Stimulated activated CD4-positive, alpha-beta T cell treated with anti-CD3 and anti-CD28 coated beads, TNF-alpha, amount 100 ng/mL, for 4 hours (primary cell): ENCODE measurements at regions not wholly inside any gene's neighbourhood (a gene's known extent, or its start where the extent isn't known, plus 50 kb on each side); places are given as distances from the start of the nearest gene placed in this dataset.
"Not testable (repeated sequence)": the region's sequence is repeated elsewhere in the genome, so short reads cannot be mapped to it uniquely, and the experiment has no call there.

Source experiments
- DNase-seq, 3 experiments: peaks; one replicate each; pipeline ENCODE4 v3.0.0-alpha.2; 2020; ENCODE audit warnings: low read depth in 3 of 3

- DNase-seq: not testable (repeated sequence)
Measured at GRCh38 chr1:120941066-120941465, 51.5 kb downstream of the PPIAL4A start.

- peak in 1 of 3 experiments; percentile 9 for DNase-seq
Measured at GRCh38 chr1:120941836-120942217, 52.3 kb downstream of the PPIAL4A start.

GRCh38 chr1:120942218-120942944 is 52.8 kb downstream of the PPIAL4A start:
- DNase-seq: peak; percentile 48 to 61 (median 51)

DNA sequence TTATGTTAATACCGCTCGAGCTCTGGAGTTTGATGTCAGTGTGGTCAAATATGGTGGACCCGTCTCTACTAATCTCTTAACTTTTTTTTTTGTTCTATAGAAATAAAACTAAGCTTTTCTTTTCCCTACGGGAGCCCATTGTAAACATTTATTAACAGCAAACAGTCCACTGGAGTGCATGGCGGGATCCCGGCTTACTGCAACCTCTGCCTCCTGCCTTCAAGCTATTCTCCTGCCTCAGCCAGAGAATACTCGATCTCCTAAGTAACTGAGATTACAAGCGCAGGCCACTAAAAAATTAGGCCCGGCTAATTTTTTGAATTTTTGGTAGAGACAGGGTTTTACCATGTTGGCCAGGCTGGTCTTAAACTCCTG is 53.4 kb downstream of the PPIAL4A start:
- not testable (repeated sequence) for DNase-seq

DNA sequence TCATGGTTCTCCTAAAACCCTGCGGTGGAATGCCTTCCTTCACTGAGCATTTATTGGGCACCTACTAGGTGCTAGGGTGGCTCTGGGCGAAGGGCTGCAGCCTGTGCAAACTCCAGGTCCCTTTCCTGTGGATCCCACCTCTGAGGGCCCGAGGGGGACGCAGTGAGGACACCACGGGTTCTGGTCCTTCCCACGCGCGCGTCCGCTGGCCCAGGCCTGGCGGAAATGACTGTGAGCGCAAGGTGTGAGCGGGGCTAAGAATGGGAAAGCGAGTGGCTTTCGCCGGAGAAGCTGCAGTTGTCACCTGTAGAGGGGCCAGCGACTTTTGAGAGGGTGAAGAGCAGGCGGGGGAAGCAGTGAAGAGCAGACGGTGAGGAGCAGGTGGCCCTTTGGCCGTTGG is 55.1 kb downstream of the PPIAL4A start:
- not testable (repeated sequence) for DNase-seq

- DNase-seq: not testable (repeated sequence)
Measured at GRCh38 chr1:120945122-120945521, 55.6 kb downstream of the PPIAL4A start.

DNA sequence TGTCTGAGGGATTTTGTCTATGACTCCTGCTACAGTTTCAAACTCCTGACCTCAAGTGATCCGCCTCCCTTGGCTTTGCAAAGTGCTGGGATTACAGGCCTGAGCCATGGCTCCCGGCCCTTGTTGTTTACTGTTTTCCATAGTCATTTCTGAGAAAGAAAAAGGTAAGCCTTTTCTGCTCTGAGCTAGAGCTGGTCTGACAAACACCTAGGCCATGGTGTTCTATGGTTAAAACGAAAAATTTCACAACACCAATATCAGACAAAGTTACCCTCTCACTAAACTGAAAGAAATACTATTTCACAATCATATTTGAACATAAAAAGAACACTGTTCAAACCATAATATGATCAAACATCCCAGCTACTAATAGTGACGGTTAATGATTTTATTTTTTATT is 57.5 kb downstream of the PPIAL4A start:
- DNase-seq: not testable (repeated sequence)

GRCh38 chr1:120949724-120950123 is 60.2 kb downstream of the PPIAL4A start:
- not testable (repeated sequence) for DNase-seq

GRCh38 chr1:120950633-120951032 is 61.1 kb downstream of the PPIAL4A start:
- not testable (repeated sequence) for DNase-seq

- DNase-seq: not testable (repeated sequence)
Measured at GRCh38 chr1:120951100-120951499, 61.5 kb downstream of the PPIAL4A start.

- DNase-seq: not testable (repeated sequence)
Measured at GRCh38 chr1:120952207-120952870, 62.8 kb downstream of the PPIAL4A start.

DNA sequence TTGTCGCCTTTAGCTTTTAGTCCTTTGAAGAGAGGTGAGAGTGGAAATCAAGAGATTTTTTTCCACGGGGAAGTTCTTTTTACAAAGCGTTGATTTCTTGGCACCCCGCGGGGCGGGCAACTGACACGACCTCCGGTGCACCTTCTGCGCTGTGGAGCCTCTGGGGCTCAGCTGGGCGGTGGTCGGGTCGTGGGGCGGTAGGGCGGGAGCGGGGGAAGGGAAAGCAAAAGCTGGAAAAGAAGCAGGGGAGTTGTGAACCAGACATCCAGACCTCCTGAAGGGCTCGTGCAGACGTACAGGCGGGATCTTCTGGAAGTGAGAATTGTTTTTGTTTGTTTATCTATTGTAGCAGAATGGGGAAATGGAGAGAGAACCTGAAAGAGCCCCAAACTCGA is 63.3 kb downstream of the PPIAL4A start:
- DNase-seq: not testable (repeated sequence)

DNA sequence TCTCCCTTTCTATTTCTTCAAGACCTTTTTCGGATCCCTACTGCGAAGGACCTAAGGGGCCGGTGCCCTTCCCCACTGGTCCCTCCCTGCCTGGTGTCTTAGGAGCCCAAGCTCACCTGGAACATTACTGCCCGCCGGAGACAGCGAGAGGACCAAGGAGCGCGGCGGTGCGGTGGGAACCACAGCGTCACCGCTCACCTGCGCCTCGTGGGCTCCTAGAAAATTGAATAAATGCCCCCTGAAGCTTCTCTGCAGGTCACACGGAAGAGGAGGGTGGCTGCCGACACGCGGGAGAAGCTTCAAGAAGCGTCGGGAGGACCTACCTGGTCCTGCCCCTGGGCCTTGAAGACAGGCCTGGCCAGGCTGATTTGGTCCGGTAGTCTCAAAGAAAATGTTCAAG is 65.2 kb downstream of the PPIAL4A start:
- DNase-seq: no peak

DNA sequence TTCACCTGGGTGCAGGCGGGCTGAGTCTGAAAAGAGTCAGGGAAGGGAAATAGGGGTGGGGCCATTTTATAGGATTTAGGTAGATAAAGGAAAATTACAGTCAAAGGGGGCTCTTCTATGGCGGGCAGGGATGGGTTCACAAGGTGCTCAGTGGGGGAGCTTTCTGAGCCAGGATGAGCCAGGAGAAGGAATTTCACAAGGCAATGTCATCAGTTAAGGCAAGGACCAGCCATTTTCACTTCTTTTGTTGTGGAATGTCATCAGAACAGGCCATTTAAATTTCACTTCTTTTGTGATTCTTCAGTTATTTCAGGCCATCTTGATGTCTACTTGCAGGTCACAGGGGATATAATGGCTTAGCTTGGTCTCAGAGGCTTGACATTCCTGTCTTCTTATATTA is 66.4 kb downstream of the PPIAL4A start:
- DNase-seq: not testable (repeated sequence)

DNA sequence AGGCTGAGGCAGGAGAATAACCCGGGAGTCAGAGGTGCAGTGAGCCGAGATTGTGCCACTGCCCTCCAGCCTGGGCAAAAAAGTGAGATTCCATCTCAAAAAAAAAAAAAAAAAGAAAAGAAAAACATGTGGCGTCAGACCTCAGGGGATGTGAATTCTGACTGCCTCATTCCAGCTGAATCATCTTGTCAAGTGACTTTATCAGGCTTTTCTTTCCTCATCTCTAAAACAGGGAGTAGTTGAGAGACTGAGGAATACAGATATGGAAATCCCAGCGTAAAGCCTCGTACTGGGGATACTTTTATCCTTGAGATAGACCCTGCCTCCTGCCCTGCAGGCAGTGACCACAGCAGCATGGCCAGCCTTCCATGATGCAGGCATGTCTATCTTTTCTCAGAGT is 76.4 kb downstream of the PPIAL4A start:
- not testable (repeated sequence) for DNase-seq

DNA sequence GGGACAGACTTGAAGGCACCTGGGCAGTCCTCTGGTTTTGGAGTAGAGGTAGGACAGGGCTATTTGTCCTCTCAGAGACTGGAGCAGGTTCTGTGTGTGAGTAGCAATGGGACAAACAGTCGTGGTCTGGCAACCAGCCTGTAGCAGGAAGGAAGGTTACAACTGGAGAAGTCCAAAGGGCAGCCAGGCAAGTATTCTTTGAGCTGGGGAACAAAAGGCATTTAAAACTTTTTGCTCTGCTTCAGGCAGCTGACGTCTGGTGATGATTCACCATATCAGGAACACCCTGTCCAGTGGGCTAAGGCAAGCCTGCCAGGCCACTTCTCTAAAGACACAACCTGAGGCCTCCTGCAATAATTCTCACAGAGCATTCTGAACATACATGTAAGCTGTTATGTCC is 83.3 kb downstream of the PPIAL4A start:
- DNase-seq: not testable (repeated sequence)

- DNase-seq: not testable (repeated sequence)
Measured at GRCh38 chr1:120973836-120974235, 84.3 kb downstream of the PPIAL4A start.

GRCh38 chr1:120977279-120977678 is 87.7 kb downstream of the PPIAL4A start:
- not testable (repeated sequence) for DNase-seq

DNA sequence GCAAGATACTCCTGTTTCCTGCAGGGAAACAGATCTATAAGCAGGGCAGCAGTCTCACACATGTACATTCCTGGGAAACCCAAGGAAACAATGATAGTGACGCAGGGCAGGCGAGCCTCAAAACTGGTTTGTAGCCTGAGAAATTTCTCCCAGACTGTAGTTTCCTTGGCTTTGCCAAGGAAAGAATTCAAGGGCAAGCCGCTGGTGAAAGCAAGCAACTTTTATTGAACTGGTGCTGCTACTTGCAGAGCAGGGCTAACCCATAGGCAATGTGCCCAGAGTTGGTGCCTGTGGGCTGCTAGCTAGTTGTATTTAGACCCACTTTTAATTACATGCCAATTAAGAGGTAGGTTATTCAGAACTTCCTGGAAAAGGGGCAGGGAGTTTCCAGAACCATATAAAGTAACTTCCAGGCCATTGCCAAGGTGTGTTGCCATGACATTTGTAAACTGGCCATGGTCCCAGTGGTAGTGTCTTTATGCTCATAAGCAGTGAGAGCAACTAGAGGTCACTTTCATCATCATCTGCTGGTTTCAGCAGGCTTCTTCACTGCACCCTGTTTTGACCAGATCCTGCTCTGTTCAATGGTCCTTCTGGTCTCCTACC is 92.0 kb downstream of the PPIAL4A start:
- not testable (repeated sequence) for DNase-seq

DNA sequence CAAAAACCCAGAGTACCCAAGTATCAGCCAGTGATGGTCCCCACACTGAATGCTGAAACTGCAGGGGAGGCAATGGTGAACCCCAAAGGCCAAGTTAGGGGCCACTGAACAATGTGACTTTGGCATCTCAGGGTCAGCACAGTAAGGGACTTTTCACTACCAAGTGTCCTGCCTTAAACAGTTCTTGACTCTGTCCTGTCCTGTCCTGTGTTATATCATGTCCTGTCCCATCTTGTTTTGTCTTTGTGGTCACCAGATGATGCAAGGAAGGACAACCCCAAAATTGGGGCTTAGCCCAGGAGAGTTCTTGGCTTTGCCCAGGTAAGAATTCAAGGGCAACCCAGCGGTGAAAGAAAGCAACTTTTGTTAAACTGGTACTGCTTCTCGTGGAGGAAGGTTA is 105.0 kb downstream of the PPIAL4A start:
- DNase-seq: not testable (repeated sequence)

- not testable (repeated sequence) for DNase-seq
Measured at GRCh38 chr1:120995025-120995424, 105.5 kb downstream of the PPIAL4A start.

DNA sequence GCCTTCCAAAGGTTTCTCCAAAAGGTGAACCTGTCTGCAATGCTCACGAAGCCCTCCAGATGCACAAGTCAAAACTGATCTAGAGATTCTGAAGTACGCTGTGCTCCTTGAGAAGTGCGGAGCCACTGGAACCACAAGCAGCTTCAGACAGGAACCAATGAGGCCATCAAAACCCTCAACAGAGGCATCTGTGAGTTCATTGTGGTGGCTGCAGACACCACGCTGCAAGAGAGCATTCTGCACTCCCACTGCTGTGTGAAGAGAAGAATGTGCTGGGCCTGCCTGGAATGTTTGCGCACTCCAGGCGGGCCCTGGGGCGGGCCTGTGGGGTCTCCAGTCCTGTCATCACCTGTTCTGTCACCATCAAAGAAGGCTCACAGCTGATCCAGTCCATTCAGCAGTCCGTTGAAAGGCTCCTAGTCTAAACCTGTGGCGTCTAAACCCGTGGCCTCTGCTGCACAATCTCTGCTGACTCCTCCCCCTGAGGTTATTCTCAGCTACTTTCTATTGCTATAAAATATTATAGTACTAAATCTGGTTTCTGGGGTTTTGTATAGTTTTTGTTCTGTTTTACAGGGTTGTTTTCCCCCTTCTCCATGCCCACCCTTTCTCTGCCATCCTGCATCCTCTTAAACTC is 111.6 kb downstream of the PPIAL4A start:
- not testable (repeated sequence) for DNase-seq
